ENCODE measurements at regions not wholly inside any gene's neighbourhood (a gene's known extent, or its start where the extent isn't known, plus 50 kb on each side); places are given as distances from the start of the nearest gene placed in this dataset.

DNA sequence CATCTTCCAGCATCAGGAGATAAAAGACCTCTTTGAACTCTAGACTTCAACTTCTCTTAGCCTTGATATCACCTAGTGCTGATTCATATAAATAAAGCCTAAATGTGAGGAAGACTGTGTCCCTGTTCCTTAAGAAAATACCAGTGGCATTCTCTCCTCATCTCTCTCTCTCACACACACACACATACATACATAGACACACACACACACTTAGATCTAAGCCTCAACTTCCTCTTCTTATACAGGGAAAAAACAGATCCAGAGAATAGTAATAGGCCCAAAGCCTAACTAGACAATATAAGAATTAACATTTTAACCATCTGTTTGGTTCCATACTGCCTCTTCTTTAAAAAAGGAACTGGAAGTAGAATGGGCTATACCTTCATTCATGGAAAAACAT lies 195.3 kb upstream of the NR4A3 start:
- no peak for TF ChIP-seq POLR2A (IDR thresholded peaks at IDR 0.05)
- TF ChIP-seq CTCF (IDR thresholded peaks at IDR 0.05 in 4 of 5, conservative IDR thresholded peaks at IDR 0.05 in 1 of 5), result no peak
